ENCODE measurements at regions not wholly inside any gene's neighbourhood (a gene's known extent, or its start where the extent isn't known, plus 50 kb on each side); places are given as distances from the start of the nearest gene placed in this dataset.

DNA sequence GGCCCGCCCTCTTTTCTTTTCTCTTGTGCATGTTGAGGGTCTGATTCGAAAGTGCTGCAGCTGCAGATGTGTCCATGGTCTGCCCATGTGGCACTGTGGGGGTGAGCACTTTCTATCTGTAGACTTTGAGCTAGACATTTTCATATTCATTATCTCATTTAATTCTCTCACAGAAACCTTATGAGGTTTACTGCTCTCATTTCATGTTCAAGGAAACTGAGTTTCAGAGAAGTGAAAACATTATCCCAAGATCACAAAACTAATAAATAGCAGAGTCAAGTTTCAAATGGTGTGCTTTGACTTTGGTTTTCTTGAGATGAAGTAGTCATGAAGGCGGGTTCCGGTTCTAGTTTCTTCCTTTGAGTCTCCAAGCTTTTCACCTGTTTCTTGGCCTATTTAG is 536.5 kb upstream of the ZNF462 start:
- no peak for DNase-seq (ENCODE audit: low read depth)

DNA sequence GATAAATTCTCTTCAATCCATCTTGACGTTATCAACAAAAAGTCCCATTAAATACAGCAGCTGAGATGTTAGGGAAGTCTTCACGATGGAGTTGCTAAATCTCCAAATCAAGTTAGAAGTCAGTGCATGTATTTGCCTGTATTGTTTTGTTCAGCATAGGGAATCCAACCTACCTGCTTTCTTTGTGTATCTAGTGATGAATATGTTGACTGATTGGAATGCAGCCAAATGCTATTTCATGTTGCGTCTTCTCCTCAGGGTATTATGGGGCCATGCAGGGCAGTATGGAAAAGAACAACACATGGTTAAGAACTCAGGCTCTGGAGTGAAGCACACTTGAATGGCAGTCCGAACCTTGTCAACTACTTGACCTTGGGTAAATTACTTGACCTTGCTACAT is 529.5 kb upstream of the ZNF462 start:
- DNase-seq (ENCODE audit: low read depth): no peak

DNA sequence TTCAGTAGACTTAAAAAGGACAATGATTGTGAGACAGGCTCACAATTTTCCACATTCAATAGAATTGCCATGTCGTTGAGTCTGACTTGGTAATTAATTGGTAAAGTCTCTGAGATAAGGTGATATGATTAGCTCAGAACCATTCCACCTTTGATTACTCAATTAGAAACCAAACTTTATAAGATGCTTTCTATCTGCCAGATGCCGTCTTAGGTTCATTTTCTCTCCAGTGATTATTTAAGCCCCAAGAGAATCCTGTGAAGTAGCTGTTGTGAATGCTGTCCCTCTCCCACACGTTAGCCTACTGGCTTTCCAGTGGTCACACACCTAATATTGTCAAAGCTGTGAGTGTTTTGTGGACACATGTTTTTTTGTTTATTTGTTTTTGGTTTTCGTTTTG is 528.9 kb upstream of the ZNF462 start:
- DNase-seq (ENCODE audit: low read depth): no peak

DNA sequence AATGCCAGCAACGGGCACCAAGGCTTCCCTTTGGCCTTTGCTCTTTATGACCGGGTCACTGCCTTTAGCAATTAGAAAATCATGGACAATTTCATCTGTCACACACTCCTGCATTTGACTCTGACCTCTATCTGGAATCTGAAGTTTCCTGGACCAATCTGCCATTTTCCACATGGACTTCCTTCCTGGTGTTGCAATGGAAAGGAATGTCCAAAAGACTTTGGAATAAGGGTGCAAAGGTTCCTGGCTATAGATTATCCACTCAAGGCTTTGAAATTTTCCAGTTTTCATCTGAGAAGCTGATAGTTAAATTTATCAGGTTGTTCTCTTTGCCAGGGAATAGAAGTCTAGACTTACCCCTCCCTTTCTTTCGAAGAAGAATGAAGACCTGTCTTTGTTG is 523.1 kb upstream of the ZNF462 start:
- no peak for DNase-seq (ENCODE audit: low read depth)

DNA sequence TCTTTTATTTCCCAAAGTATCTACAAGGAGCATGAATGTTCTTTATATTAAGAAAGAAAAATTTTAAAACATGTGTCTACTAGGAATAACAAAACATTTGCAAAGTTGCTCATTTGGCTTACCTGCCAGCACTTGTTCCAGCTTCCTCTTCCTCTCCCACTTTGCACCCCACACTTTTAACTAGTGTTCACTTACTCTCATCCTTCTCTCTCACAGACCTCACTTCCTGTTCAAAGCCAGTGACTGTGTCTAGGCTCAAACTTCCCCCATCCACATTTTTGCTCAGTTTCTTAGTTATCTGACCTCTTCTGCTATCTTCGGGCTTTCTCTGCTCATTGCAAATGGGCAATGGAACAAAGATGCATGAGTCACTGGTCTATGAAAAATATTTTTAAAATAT is 512.2 kb upstream of the ZNF462 start:
- no peak for DNase-seq (ENCODE audit: low read depth)

DNA sequence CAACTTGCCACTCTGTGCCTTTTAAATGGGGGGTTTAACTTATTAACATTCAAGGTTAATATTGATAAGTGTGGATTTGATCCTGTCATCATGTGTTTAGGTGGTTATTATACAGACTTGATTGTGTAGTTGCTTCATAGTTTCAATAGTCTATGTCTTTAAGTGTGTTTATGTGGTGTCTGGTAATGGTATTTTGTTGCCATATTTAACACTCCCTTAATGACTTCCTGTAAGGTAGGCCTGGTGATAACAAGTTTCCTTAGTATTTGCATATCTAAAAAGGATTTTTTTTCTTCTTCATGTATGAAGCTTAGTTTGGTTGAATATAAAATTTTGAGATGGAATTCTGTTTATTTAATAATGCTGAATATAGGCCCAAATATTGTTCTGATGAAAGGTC is 506.0 kb upstream of the ZNF462 start:
- no peak for DNase-seq (ENCODE audit: low read depth)

DNA sequence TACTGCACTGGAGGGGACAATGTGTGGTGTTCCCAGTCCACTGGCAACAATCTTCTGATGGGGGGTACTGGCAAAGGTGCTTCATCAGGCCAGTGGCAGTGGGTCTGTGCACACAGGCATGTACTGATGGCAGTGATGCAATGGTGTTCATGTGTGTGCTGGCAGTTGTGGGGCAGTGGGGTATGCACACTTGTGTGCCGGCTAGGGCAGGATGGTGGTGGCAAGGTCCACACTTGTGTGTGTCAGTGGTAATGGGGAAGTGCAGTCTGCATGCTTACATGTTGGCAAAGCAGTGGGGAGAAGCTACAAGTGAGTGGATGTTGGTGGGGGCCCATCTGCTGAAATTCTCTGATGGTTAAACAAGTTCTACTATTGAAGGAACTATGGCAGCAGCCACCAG is 504.6 kb upstream of the ZNF462 start:
- DNase-seq (ENCODE audit: low read depth): no peak

DNA sequence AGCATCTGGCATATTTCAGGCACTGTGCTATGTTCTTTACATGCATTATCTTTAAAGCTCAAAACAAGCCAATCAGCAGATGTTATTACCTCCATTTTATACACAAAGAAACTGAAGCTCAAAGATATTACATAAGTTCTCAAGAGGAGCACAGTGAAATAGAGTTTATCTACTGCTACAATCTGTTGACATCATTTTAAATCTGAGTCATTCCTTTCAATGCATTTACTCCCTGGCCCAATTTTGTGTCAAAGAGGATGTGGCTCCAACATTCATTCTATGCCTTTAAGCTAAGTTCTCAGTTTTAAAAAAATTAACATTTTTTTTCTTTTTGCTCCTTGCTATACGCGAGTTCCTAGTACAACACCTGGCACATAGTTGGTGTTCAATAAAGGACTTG is 486.3 kb upstream of the ZNF462 start:
- no peak for DNase-seq (ENCODE audit: low read depth)

DNA sequence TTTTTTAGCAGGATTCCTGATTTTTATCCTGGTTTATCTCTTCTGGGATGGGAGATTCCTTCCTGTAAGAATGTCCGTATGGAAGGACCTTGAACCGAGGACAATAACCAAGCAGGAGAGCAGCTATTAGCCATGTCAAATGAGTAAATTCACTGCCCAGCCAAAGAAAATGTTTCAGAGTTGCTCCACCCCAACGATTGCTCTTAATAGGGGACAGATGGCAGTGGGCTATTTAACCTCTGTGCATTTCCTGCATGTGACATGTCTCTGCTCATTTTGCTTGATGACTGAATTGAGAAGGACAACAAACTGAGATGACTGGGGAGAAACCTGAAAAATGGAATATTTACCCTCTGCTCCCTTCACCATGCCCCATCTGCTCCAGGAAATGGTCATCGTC is 479.9 kb upstream of the ZNF462 start:
- DNase-seq (ENCODE audit: low read depth): no peak

DNA sequence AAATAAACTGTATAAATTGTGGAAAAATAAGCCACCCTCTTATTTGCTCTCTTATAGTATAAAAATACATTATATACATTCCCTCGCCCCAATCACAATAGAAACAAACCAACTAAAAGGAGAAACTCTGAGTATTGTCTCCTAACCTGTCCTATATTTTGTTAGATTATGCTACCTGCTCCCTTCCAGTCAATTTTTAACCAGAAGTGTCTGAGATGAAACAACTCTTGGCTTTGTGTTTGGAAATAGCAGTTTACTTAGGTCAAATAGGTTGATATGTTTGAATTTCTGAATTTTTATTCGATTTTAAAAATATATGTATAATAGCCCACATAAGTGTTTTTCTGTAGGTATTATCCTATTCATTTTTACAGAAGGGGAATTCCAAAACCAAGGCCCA is 475.0 kb upstream of the ZNF462 start:
- DNase-seq (ENCODE audit: low read depth): no peak

DNA sequence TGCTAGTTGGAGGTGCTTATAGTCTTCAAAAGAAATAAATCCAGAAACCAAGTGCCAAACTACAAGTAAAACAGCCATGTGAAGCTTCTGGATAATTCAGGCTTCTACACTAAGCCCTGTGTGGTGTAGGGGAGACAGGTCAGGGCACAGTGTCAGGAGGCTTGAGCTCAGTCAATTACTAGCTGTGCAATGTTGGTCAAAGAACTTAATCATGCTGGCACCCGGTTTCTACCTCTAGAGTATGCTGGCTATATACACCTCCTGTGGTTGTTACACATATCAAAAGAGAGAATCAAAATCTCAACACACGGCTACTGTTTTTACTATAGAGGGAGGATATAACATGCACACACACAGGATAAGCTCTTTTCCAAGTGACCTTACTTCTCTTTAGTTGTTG is 469.7 kb upstream of the ZNF462 start:
- DNase-seq (ENCODE audit: low read depth): no peak

DNA sequence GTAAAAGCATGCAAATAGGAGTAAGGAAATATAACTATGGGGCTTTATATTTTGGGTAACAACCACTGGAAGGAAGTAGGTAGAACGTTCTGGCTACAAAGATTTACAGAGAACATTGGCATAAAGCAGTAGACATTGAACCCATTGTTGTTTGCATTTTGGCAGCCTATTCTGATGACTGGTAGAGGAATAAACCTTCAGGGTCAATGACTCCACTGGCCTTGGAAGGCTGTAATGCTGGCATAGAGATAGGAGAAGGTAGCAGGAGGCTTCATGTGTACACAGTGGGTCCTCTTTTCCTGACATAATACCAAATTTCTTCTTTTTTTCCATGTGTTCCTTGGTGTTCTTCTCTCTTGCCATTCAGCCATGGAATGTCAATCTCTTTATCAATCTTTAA is 462.8 kb upstream of the ZNF462 start:
- no peak for DNase-seq (ENCODE audit: low read depth)

DNA sequence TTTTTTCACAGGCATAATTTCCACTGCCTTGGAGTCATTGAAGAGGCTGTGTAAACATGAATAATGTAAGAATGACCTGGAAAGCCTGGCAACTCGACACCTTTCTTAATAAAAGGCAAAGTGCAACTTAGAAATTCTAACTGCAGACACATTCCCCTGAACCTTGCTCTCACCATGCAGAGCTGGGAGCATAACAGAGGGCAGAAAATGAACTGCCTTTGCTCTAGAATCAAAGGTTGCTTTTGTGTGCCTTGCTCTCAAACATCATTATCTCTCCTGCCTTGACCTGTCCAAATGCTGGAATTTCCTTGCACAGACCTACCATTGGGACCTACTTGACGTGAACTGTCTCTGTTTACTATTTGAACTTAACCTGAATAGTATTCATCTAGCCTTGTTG is 462.0 kb upstream of the ZNF462 start:
- DNase-seq (ENCODE audit: low read depth): no peak

DNA sequence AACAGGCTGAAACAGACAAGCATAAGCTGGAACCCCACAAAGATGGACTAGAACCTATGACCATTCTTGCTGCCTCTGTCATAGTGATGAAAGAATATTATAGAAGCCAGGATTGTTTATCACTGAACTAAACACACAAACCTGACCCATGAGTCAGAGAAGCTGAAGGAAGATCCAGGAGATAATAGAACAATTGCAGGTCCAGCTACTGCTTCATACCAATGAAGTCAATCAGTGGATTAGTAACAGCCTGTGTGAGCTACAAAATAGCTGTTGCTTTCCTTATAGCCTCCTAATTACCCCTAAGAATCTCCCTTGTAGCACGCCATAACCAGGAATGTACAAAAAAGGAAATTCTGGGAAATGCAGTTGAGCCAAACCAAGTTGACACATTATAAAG is 459.9 kb upstream of the ZNF462 start:
- no peak for DNase-seq (ENCODE audit: low read depth)

DNA sequence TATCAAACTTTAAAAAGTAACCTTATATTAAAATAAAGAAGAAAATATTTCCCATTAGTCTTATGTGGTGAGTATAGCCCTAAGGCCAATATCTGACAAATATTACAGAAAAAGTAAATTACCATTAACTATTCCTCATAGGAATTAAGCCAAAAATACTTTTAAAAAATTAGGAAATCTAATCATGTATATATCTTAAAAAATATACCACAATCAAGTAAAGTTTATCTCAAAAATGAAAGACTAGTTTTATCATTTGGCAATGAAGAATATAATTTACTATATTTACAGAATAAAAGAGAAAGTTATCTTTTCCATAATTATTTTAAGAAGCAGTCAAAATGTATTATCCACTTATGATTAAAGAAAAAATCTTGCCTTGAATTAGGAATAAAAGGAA is 458.8 kb upstream of the ZNF462 start:
- DNase-seq (ENCODE audit: low read depth): no peak

DNA sequence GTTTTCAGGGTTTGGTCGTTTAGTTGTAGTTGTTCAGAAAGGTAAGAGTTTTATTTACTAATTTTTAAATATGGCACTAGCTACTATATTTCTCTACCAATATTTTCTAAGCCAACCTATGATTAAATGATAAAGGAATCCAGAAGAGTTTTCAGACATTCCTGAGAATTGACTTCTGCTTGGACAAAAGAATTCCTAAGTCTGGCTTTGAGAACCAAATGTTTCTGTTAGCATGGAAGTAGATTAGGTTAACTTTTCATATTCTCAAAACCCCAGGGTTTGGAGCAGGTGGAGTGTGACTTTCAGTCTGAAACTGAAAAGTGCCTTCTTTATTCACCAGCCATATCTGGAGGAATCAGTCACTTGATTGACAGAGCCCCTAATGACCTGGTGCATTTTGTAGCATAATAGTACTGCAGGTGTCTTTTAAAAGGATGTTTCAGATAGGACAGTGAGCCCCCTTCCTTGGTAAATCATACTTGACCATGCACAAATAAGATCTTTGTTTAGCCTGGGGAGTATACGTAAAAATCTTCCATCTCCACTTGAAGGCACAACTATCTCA is 457.0 kb upstream of the ZNF462 start:
- DNase-seq (ENCODE audit: low read depth): no peak

DNA sequence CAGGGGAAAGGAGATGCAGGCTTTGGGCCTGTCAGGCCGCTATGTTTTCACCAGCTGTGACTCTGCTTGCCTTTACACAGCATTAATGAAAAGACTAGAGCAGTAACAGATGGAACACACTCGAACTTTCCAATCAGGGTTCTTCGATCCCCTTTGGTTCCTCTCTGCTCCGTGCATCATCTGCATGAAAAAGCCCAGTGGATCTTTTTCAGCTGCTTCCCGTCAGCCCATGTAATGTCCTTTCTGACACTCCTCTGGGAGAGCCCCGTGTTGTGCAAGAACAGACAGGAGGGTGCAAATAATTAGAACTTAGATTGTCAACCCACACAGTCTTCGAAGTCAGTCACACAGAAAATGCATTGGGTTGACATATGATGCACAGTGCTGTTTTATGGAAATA is 448.9 kb upstream of the ZNF462 start:
- no peak for DNase-seq (ENCODE audit: low read depth)

DNA sequence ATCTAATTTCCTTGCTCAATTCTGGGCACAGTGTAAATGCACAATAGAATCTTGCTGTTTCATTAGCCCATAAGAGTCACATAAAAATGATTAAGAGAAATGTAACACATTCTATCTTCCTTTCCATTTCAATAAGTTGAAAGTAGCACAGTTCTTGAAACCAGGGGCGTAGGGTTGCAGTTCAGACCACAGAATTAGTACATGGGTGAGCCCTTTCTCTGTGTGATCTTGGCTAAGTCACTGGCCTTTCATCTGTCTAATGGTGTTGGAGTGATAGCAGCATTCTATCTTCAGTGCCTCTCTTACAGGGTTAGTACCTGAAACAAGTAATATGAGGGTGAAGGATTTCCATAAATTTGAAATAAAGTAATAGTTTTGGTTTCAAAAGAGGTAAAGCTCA is 445.3 kb upstream of the ZNF462 start:
- DNase-seq (ENCODE audit: low read depth): no peak

DNA sequence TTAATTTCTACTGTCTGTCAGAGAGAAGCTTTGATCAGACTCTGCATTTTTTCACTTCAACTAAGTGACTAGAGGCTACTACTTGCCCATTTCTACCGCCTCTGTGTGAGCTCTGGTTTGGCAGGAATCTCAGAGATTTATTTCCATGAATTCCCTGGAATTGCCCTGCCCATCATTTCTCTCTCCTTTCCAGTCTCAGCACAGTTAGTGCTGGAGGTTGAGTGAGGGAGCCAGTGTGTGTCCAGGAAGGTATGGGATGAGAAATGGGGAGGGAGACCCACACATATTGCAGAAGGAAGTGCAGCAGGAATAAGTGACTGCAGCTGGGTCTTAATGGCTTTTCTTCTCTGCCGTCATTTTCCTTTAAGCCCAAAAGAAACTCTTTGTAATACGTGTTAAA is 443.1 kb upstream of the ZNF462 start:
- DNase-seq (ENCODE audit: low read depth): no peak

DNA sequence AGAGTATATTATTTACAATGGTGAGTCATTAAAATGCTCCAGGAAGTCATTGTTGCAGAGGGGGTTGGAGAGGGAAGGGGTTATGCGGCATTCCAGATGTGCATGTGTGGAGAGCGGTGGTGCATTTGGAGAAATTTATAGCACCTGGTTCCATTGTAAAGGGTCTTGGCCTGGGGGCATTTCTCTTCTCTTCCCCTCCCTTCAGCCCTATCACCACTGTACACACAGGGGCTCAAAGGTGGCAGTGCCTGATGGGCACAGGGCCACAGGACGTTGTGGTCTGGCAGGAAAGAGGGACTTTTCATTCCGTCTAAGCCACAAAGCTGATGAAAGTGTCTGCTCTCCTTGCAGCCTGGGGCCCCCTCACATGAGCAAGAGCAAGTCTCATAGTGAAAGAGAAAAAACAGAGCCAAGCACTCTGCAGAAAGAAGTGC is 442.4 kb upstream of the ZNF462 start:
- no peak for DNase-seq (ENCODE audit: low read depth)

DNA sequence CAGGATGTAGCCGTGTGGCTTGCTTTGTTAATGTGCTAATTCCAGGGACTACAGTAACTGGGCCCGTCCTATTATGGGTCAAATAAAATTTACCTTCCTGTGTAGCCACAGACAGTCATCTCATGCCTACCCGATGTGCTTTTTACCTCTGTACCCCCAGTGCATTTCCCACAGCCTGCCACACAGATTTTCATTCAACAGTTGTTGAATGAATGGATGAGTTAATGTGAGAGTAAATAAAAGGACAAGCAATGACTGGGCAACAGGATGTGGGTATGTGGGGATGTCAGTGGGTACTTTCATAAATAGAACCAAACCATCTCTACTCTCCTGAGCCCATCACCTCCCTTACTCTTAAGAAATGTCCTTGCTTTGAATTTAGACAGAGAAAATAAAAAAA is 441.2 kb upstream of the ZNF462 start:
- no peak for DNase-seq (ENCODE audit: low read depth)

DNA sequence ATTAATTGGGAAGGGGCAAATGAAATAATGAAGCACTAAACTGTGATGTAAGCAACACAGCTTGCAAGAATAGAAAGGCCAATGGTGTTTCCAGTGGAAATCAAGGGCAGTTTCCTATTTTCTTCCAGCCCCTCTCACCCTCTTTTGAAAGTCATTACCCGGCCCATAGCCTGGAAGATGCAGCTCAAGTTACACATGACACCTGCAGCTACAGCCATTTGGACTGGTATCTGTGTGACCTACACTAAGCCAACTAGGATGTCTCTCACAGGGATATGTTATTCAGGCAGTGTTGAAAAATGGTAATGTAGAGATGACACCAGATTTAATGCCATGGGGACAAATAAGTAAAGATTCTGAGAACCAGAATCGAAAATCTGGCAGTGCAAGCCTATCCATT is 439.4 kb upstream of the ZNF462 start:
- DNase-seq (ENCODE audit: low read depth): no peak

DNA sequence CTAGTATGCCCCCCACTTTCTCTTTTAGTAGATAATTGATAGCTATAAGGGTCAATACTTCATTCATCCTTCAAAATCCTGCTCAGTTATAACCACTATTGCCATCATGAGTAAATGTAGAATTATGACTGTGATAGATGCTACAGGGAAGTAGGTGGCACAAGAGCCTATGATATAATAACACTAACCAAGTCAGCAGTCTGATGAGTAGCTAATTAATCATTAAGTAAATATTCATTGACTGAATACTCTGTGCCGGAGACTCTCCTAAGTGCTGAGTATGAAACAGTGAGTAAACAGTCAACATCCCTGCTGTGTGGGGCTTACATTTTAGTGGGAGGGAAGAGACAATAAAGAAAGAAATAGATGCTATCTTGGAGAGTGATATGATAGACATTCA is 430.3 kb upstream of the ZNF462 start:
- DNase-seq (ENCODE audit: low read depth): no peak

DNA sequence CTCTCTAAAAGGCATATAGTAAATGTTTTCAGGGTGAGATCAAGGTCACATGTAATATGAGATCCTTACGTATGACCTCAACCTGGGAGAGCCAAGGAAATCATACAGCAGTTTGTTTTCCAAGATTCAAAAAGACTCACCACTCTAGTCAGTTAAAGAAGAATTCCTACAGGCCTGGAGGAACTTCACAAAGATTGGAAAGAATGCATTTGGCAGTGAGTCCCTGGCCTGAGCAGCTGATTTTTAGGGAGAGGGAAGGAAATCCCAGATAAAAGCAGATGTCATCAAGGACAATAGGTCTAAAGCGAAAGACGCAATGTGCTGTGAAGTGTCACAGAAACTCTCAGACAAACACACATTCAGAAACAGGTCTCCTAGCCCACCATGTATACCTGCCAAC is 424.0 kb upstream of the ZNF462 start:
- DNase-seq (ENCODE audit: low read depth): no peak

DNA sequence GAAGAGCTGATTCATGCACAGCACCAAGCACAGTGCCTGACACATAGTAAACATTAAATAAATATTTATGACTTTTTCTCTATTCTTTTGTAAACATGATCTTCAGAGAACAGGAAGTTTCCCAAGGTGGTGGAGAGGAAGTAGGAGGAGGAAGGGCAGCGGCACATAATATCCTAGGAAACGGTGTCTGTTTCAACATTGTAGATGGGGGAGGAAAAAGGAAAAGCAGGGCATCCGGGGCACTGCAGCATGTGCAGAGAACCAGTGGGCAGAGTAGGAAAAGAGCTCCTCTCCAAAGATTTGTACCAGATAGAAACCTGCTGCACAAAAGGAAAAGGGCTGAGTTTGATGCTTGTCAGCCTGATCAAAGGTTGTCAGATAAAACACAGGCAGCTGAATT is 421.7 kb upstream of the ZNF462 start:
- no peak for DNase-seq (ENCODE audit: low read depth)
